ENCODE measurements at regions not wholly inside any gene's neighbourhood (a gene's known extent, or its start where the extent isn't known, plus 50 kb on each side); places are given as distances from the start of the nearest gene placed in this dataset.

DNA sequence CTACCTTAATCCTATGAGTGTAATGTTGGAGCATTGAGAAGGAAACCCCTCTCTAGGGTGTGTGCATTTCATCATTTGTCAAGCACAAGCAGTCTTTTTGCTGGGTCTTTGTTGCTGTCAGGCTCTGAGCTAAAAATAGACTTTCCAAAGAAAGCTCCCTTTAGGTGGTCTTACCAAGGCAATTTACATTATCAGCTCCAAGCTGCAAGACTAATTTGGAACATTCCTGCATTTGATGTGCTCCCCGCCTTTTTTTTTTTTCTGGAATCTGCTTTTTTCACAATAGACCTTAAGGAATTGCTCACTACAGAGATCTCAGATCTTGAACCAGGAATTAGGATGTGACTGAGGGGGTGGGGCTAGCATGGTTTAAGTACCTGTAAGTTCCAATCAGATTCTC lies 60.6 kb upstream of the STAC start:
- TF ChIP-seq, protein P1, sequence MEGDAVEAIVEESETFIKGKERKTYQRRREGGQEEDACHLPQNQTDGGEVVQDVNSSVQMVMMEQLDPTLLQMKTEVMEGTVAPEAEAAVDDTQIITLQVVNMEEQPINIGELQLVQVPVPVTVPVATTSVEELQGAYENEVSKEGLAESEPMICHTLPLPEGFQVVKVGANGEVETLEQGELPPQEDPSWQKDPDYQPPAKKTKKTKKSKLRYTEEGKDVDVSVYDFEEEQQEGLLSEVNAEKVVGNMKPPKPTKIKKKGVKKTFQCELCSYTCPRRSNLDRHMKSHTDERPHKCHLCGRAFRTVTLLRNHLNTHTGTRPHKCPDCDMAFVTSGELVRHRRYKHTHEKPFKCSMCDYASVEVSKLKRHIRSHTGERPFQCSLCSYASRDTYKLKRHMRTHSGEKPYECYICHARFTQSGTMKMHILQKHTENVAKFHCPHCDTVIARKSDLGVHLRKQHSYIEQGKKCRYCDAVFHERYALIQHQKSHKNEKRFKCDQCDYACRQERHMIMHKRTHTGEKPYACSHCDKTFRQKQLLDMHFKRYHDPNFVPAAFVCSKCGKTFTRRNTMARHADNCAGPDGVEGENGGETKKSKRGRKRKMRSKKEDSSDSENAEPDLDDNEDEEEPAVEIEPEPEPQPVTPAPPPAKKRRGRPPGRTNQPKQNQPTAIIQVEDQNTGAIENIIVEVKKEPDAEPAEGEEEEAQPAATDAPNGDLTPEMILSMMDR (IDR thresholded peaks at IDR 0.05; ENCODE audit: insufficient read depth, low read depth, low read length) = no peak
- CTCF ChIA-PET = no interaction called here
- DNase-seq (ENCODE audit: low read depth) = no peak
- Histone ChIP-seq H3K4me3 (ENCODE audit: low read depth, low read length) (no peak overlapping the region), H3K36me3 (ENCODE audit: control insufficient read depth, insufficient read depth, low read length) (no peaks in the 10 kb centered on the region), H3K27me3 (ENCODE audit: control insufficient read depth, insufficient read depth, low read length) (no peaks in the 10 kb centered on the region)
- POLR2A ChIA-PET = no interaction called here
